ENCODE measurements at regions not wholly inside any gene's neighbourhood (a gene's known extent, or its start where the extent isn't known, plus 50 kb on each side); places are given as distances from the start of the nearest gene placed in this dataset.

- DNase-seq (ENCODE audit: low spot score): no peak
Observed at GRCh38 chr1:165025805-165026204, 330.7 kb downstream of the LMX1A start.

- DNase-seq (ENCODE audit: low spot score): no peak
Observed at GRCh38 chr1:165014753-165015152, 341.8 kb downstream of the LMX1A start.

GRCh38 chr1:165011991-165012531 is 344.5 kb downstream of the LMX1A start:
- no peak for DNase-seq (ENCODE audit: low spot score)

GRCh38 chr1:165011186-165011585 is 345.3 kb downstream of the LMX1A start:
- no peak for DNase-seq (ENCODE audit: low spot score)

- no peak for DNase-seq (ENCODE audit: low spot score)
Observed at GRCh38 chr1:165010418-165011070, 346.0 kb downstream of the LMX1A start.

- no peak for DNase-seq (ENCODE audit: low spot score)
Observed at GRCh38 chr1:165006831-165007230, 349.7 kb downstream of the LMX1A start.

- DNase-seq (ENCODE audit: low spot score): no peak
Observed at GRCh38 chr1:164999146-164999545, 357.4 kb downstream of the LMX1A start.

GRCh38 chr1:164991763-164992314 is 364.7 kb downstream of the LMX1A start:
- DNase-seq (ENCODE audit: low spot score): no peak

GRCh38 chr1:164983023-164983650 is 373.4 kb downstream of the LMX1A start:
- DNase-seq (ENCODE audit: low spot score): no peak

GRCh38 chr1:164982545-164982944 is 374.0 kb downstream of the LMX1A start:
- DNase-seq (ENCODE audit: low spot score): no peak

GRCh38 chr1:164977561-164977960 is 379.0 kb downstream of the LMX1A start:
- no peak for DNase-seq (ENCODE audit: low spot score)

GRCh38 chr1:164971921-164972415 is 384.5 kb downstream of the LMX1A start:
- DNase-seq (ENCODE audit: low spot score): no peak

- DNase-seq (ENCODE audit: low spot score): no peak
Observed at GRCh38 chr1:164971391-164971790, 385.1 kb downstream of the LMX1A start.

GRCh38 chr1:164969253-164969652 is 387.3 kb downstream of the LMX1A start:
- no peak for DNase-seq (ENCODE audit: low spot score)

- DNase-seq (ENCODE audit: low spot score): no peak
Observed at GRCh38 chr1:164967300-164967699, 389.2 kb downstream of the LMX1A start.

- DNase-seq (ENCODE audit: low spot score): no peak
Observed at GRCh38 chr1:164961715-164962114, 394.8 kb downstream of the LMX1A start.

GRCh38 chr1:164958982-164959768 is 397.3 kb downstream of the LMX1A start:
- DNase-seq (ENCODE audit: low spot score): no peak

GRCh38 chr1:164953815-164954214 is 394.8 kb downstream of the PBX1 start:
- DNase-seq (ENCODE audit: low spot score): no peak

GRCh38 chr1:164953098-164953497 is 394.1 kb downstream of the PBX1 start:
- no peak for DNase-seq (ENCODE audit: low spot score)

- DNase-seq (ENCODE audit: low spot score): no peak
Observed at GRCh38 chr1:164951508-164951907, 392.5 kb downstream of the PBX1 start.

GRCh38 chr1:164950541-164950986 is 391.6 kb downstream of the PBX1 start:
- no peak for DNase-seq (ENCODE audit: low spot score)

- no peak for DNase-seq (ENCODE audit: low spot score)
Observed at GRCh38 chr1:164949771-164950471, 390.9 kb downstream of the PBX1 start.

Data from HuH-7.5 (cell line).